ENCODE measurements at regions not wholly inside any gene's neighbourhood (a gene's known extent, or its start where the extent isn't known, plus 50 kb on each side); places are given as distances from the start of the nearest gene placed in this dataset.

DNA sequence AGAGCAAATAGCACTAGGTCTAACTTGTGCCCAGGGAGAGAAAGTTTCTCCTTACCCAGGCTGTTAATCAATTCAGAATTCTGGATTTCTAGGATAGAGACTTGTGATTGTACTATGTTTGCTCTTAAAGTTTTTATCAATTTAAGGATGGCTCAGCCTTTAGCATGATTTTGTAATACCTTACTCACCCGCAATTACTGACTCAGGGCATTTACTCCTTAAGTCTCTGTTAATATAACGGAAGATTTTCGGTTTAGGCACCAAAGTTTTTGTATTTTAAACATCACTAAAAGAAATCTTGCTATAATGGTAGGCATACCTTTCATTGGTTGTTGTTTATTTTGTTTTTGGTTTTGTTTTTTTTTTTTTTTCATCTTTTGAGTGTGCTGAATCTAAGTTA, 358.2 kb downstream of the RBM43 start:
- no peak for DNase-seq (ENCODE audit: extremely low read depth, insufficient read length)
- Histone ChIP-seq H3K36me3 (ENCODE audit: control insufficient read depth, insufficient read depth, low read length) (no peaks in the 10 kb centered on the region), H3K4me3 (replicated peaks; ENCODE audit: low read depth, low read length) (no peak overlapping the region), H3K27me3 (replicated peaks; ENCODE audit: control insufficient read depth, insufficient read depth, low read length) (no peaks in the 10 kb centered on the region)
- TF ChIP-seq, protein P1, sequence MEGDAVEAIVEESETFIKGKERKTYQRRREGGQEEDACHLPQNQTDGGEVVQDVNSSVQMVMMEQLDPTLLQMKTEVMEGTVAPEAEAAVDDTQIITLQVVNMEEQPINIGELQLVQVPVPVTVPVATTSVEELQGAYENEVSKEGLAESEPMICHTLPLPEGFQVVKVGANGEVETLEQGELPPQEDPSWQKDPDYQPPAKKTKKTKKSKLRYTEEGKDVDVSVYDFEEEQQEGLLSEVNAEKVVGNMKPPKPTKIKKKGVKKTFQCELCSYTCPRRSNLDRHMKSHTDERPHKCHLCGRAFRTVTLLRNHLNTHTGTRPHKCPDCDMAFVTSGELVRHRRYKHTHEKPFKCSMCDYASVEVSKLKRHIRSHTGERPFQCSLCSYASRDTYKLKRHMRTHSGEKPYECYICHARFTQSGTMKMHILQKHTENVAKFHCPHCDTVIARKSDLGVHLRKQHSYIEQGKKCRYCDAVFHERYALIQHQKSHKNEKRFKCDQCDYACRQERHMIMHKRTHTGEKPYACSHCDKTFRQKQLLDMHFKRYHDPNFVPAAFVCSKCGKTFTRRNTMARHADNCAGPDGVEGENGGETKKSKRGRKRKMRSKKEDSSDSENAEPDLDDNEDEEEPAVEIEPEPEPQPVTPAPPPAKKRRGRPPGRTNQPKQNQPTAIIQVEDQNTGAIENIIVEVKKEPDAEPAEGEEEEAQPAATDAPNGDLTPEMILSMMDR (IDR thresholded peaks at IDR 0.05; ENCODE audit: insufficient read depth, low read length, poor library complexity, severe bottlenecking), result no peak

DNA sequence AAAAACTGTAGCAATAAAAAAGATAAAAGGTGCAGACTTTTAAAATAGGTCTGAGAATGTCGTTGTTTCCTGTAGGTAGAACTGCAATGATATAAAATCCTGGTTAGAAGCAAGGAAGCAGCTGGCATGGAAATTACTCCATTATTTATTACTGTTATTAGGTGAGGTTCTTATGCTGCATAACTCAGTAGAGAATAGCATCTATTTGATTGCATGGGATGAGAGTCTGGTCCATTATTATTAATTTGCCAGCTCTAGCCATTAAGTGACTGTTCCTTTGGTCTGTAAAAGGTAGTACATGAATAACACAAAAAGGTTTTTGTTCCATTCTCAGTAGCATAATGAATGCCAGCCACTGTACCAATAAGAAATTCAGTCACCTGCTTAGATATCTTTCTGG, 358.6 kb downstream of the RBM43 start:
- no peaks in the 10 kb centered on the region for H3K36me3 ChIP-seq (ENCODE audit: control insufficient read depth, insufficient read depth, low read length)
- H3K4me3 ChIP-seq (replicated peaks; ENCODE audit: low read depth, low read length), result no peak overlapping the region
- no peak for DNase-seq (ENCODE audit: extremely low read depth, insufficient read length)
- TF ChIP-seq, protein P1 (IDR thresholded peaks at IDR 0.05; ENCODE audit: insufficient read depth, low read length, poor library complexity, severe bottlenecking), result no peak
- H3K27me3 ChIP-seq (replicated peaks; ENCODE audit: control insufficient read depth, insufficient read depth, low read length), result no peaks in the 10 kb centered on the region

DNA sequence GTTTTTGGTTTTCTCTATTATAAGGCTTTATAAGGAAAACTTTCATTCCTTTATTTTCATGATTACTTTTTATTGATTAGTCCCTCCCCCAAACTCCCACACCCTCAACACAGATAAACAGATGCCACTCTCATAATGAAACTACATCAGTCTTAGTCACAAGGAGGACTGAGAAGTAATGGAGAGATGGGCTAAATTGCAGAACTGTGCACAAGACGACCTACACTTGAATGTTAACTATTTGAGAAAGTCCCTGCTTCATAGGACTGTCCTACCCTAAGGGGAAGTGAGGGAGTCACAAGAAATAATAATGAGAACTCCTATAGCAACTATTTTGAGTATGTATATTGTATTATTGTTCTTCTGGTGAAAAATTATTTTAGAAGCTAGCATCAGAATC, 360.8 kb downstream of the RBM43 start:
- H3K4me3 ChIP-seq (replicated peaks; ENCODE audit: low read depth, low read length), result no peak overlapping the region

DNA sequence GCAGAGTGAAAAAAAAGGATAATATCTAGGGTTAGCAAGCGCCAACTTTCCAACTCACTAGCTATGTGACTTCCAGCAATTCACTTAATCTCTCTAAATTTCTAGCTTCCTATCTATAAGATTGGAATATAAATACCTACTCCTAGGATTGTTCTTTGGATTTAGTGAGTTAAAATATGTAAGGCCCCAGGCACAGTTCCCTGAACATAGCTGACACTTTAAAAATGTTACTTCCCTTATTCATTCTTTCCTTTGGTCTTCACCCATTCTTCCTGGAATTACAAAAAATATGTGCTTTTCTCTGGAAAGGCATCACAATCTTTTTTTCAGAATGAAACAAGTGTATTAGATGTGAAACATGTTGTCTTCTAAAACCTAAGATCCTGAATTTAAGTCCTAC, 365.7 kb downstream of the RBM43 start:
- Histone ChIP-seq H3K4me3 (replicated peaks; ENCODE audit: low read depth, low read length) (no peak overlapping the region), H3K27me3 (replicated peaks; ENCODE audit: control insufficient read depth, insufficient read depth, low read length) (no peaks in the 10 kb centered on the region), H3K36me3 (ENCODE audit: control insufficient read depth, insufficient read depth, low read length) (no peaks in the 10 kb centered on the region)
- TF ChIP-seq, protein P1 (IDR thresholded peaks at IDR 0.05; ENCODE audit: insufficient read depth, low read length, poor library complexity, severe bottlenecking), result no peak
- DNase-seq (ENCODE audit: extremely low read depth, insufficient read length), result no peak

More for the DNA sequence above, 360.8 kb downstream of the RBM43 start:
- no peak for DNase-seq (ENCODE audit: extremely low read depth, insufficient read length)
- Histone ChIP-seq H3K27me3 (replicated peaks; ENCODE audit: control insufficient read depth, insufficient read depth, low read length) (no peaks in the 10 kb centered on the region), H3K36me3 (ENCODE audit: control insufficient read depth, insufficient read depth, low read length) (no peaks in the 10 kb centered on the region)
- TF ChIP-seq, protein P1 (IDR thresholded peaks at IDR 0.05; ENCODE audit: insufficient read depth, low read length, poor library complexity, severe bottlenecking), result no peak

DNA sequence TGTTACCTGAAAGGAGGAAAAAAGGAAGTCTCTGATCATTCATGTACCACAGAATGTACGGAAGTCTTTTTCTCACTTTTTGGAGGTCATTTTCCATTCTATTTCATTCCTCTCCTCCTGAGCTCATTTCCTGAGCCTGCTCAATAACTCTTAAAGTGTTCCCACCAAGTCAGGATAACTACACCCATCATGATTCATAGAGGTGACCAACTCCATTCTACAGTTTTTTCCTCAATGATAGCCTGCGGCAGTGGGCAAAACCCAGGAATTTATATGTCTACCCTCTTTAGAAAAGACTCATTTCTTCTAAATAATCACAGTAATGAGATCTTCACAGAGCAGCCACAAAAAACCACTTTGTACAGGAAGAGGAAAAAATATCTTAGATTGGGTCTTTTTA, 372.5 kb downstream of the RBM43 start:
- H3K4me3 ChIP-seq (replicated peaks; ENCODE audit: low read depth, low read length), result no peak overlapping the region
- H3K36me3 ChIP-seq (ENCODE audit: control insufficient read depth, insufficient read depth, low read length), result no peaks in the 10 kb centered on the region
- no peaks in the 10 kb centered on the region for H3K27me3 ChIP-seq (replicated peaks; ENCODE audit: control insufficient read depth, insufficient read depth, low read length)
- DNase-seq (ENCODE audit: extremely low read depth, insufficient read length), result no peak
- TF ChIP-seq, protein P1 (IDR thresholded peaks at IDR 0.05; ENCODE audit: insufficient read depth, low read length, poor library complexity, severe bottlenecking), result no peak

DNA sequence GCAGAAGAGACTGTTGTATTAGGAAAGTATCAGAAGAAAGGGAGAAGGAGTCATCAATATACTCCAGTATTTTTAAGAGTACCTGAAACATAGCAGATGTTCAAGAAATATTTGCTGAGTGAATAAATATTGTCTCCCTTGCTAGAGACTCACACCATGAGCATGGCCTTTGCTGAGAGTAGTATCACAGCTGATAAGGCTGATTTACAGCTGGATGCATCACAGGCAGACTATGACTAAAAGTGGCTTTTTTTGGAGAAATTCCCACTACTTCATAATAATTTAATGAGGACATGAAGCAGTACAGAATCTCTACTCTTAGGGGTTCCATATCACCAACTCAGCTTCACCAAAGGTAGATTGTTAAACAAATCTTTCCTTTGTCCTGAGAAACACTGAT, 373.3 kb downstream of the RBM43 start:
- TF ChIP-seq, protein P1 (IDR thresholded peaks at IDR 0.05; ENCODE audit: insufficient read depth, low read length, poor library complexity, severe bottlenecking), result no peak
- no peaks in the 10 kb centered on the region for H3K27me3 ChIP-seq (replicated peaks; ENCODE audit: control insufficient read depth, insufficient read depth, low read length)
- DNase-seq (ENCODE audit: extremely low read depth, insufficient read length), result no peak
- no peaks in the 10 kb centered on the region for H3K36me3 ChIP-seq (ENCODE audit: control insufficient read depth, insufficient read depth, low read length)
- no peak overlapping the region for H3K4me3 ChIP-seq (replicated peaks; ENCODE audit: low read depth, low read length)

All from GM06990 (cell line).